ENCODE measurements at regions not wholly inside any gene's neighbourhood (a gene's known extent, or its start where the extent isn't known, plus 50 kb on each side); places are given as distances from the start of the nearest gene placed in this dataset.

GRCh38 chrY:13092986-13093385 is 188.3 kb downstream of the DDX3Y start:
- RAD21 ChIA-PET (ENCODE audit: low non-redundant PET in 1 of 2, low total read pairs in 2 of 2, uncharacterized antibody in 2 of 2, unreplicated experiment in 2 of 2) = no interaction called here
- H3K36me3 ChIP-seq (ENCODE audit: control insufficient read depth in 1 of 2, insufficient read depth in 2 of 2, low read length in 2 of 2) = no peaks in the 10 kb centered on the region
- no peak overlapping the region for H3K4me3 ChIP-seq (replicated peaks in 1 of 2; ENCODE audit: low read depth in 1 of 2, low read length in 2 of 2)
- no peaks in the 10 kb centered on the region for H4K20me1 ChIP-seq (ENCODE audit: insufficient read depth)
- no peak overlapping the region for H3K4me2 ChIP-seq (ENCODE audit: low read length)
- no peak overlapping the region for H2AFZ ChIP-seq (ENCODE audit: low read depth, low read length, poor library complexity, severe bottlenecking)
- intact Hi-C loops (cut with micrococcal nuclease) = no loop called here
- no peaks in the 10 kb centered on the region for H3K27me3 ChIP-seq (ENCODE audit: insufficient read depth, low read length)
- BruUV-seq (replicated peaks) = no TSS peak
- no peaks in the 10 kb centered on the region for H3K4me1 ChIP-seq (ENCODE audit: control insufficient read depth in 1 of 2, insufficient read depth in 2 of 2, low read length in 2 of 2)
- ATAC-seq (no peak), DNase-seq (ENCODE audit: low read depth, low spot score) (no peak)
- no peaks in the 10 kb centered on the region for H3K9me3 ChIP-seq (ENCODE audit: control insufficient read depth in 1 of 2, insufficient read depth in 1 of 2, low read depth in 1 of 2, low read length in 2 of 2)
- POLR2A ChIA-PET = no interaction called here
- CTCF ChIA-PET = no interaction called here
- TF ChIP-seq CBX3 (IDR thresholded peaks at IDR 0.05; ENCODE audit: low read depth) (no peak), ZFX (IDR thresholded peaks at IDR 0.05) (no peak), CTCF (IDR thresholded peaks at IDR 0.05 in 2 of 3, conservative IDR thresholded peaks at IDR 0.05 in 1 of 3; ENCODE audit: borderline replicate concordance in 1 of 3, insufficient read depth in 1 of 3, low read depth in 2 of 3, low read length in 2 of 3) (no peak), ZNF274 (IDR thresholded peaks at IDR 0.05; ENCODE audit: low read depth, low read length) (no peak), FOSL1 (IDR thresholded peaks at IDR 0.05; ENCODE audit: low read depth) (no peak), YY1 (IDR thresholded peaks at IDR 0.05; ENCODE audit: extremely low read depth, insufficient replicate concordance, low read depth, low read length) (no peak), EGR1 (IDR thresholded peaks at IDR 0.05; ENCODE audit: low read depth) (no peak), SIN3A (IDR thresholded peaks at IDR 0.05; ENCODE audit: low read depth) (no peak), POLR2A (IDR thresholded peaks at IDR 0.05; ENCODE audit: borderline replicate concordance, extremely low read depth, insufficient read depth, insufficient read length) (no peak), EZH2phosphoT487 (IDR thresholded peaks at IDR 0.05; ENCODE audit: borderline replicate concordance) (no peak), MAX (IDR thresholded peaks at IDR 0.05) (no peak), RAD21 (IDR thresholded peaks at IDR 0.05; ENCODE audit: low read depth) (no peak), CEBPB (IDR thresholded peaks at IDR 0.05; ENCODE audit: low read depth) (no peak), JUND (IDR thresholded peaks at IDR 0.05) (no peak), REST (IDR thresholded peaks at IDR 0.05; ENCODE audit: low read depth) (no peak), ZBTB33 (IDR thresholded peaks at IDR 0.05; ENCODE audit: extremely low read depth, insufficient replicate concordance, low read length) (no peak), EZH2 (IDR thresholded peaks at IDR 0.05) (no peak)
- no peak overlapping the region for H3K27ac ChIP-seq (ENCODE audit: low read depth, low read length)
- no peaks in the 10 kb centered on the region for H3K79me2 ChIP-seq (ENCODE audit: insufficient read depth, low read length)
- H3K9ac ChIP-seq (ENCODE audit: low read length) = no peak overlapping the region
- no peaks in the 10 kb centered on the region for H3K9me2 ChIP-seq (ENCODE audit: insufficient read depth)

Data from HCT116 (cell line).